Esophagus muscularis mucosa (tissue), 4 donors: ENCODE measurements at regions not wholly inside any gene's neighbourhood (a gene's known extent, or its start where the extent isn't known, plus 50 kb on each side); places are given as distances from the start of the nearest gene placed in this dataset.

Source experiments
- CTCF ChIP-seq, 3 experiments: fragments of 200-600 bp in 2 of 3; fragments of 450-650 bp in 1 of 3; sonication (generic) in 2 of 3; IDR thresholded peaks; one replicate each; pipeline ENCODE4 v1.5.1; 2017 to 2019; ENCODE audit warnings: antibody characterized with exemption in 3 of 3, mild to moderate bottlenecking in 2 of 3, moderate library complexity in 1 of 3
- EP300 ChIP-seq: sonication (generic); formaldehyde crosslinking; IDR thresholded peaks from one replicate; pipeline ENCODE4 v1.6.1; 2017; ENCODE audit warnings: antibody characterized with exemption
- POLR2A ChIP-seq: fragments of 450-650 bp; IDR thresholded peaks from one replicate; pipeline ENCODE4 v1.6.1; 2017; ENCODE audit warnings: antibody characterized with exemption, moderate library complexity, mild to moderate bottlenecking, low read depth
- POLR2AphosphoS5 ChIP-seq, 2 donors: sonication (generic); formaldehyde crosslinking; IDR thresholded peaks; one replicate each; pipeline ENCODE4 v1.6.1; 2017; ENCODE audit warnings: antibody characterized with exemption in 2 of 2

- TF ChIP-seq POLR2AphosphoS5 (IDR thresholded peaks at IDR 0.05) (peak; percentile 72 to 73), EP300 (no peak), CTCF (IDR thresholded peaks at IDR 0.05) (no peak), POLR2A (no peak)
These were observed 109.0 kb upstream of the IPO9 start for GRCh38 chr1:201719812-201720521.
